PC-9 (cell line): ENCODE measurements at regions not wholly inside any gene's neighbourhood (a gene's known extent, or its start where the extent isn't known, plus 50 kb on each side); places are given as distances from the start of the nearest gene placed in this dataset.

Source experiments
- EZH2 ChIP-seq: fragments of 200-600 bp; sonication (generic); IDR thresholded peaks from 2 replicates; pipeline ENCODE4 v1.8.0; 2017; ENCODE audit warnings: antibody characterized with exemption, low read depth
- TF ChIP-seq, protein P1 (sequence below): fragments of 200-600 bp; sonication (generic); conservative IDR thresholded peaks from 2 replicates; pipeline ENCODE4 v1.6.1; 2017; ENCODE audit warnings: mixed run types, antibody characterized with exemption, mild to moderate bottlenecking, moderate library complexity

DNA sequence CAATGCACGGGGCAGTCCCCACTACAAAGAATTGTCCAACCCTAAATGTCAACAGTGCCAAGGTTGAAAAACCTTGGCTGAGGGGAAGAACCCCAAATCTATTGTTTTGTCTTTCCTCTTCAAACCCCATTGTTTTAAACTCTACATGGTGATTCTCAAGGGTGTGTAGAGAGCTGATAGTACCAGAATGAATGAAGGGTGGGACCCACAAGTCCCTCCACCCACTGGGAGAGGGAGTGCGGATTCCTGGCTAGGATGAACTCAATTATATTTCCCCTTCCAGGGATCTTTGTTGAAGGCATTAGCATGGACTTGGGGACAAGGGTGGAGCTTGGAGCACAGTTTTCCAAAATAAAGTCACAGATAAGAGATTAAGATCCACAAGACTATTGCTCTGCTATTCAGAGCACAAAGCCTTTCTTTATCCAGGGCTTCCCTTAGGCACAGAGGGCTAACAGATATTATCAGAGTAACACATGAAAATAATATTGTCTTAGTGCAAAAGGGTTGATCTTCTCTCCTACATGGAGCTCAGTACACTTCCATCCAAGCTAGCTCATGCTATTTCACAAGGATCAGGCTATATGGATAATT is 755.1 kb upstream of the TBX3 start:
- TF ChIP-seq, protein P1, sequence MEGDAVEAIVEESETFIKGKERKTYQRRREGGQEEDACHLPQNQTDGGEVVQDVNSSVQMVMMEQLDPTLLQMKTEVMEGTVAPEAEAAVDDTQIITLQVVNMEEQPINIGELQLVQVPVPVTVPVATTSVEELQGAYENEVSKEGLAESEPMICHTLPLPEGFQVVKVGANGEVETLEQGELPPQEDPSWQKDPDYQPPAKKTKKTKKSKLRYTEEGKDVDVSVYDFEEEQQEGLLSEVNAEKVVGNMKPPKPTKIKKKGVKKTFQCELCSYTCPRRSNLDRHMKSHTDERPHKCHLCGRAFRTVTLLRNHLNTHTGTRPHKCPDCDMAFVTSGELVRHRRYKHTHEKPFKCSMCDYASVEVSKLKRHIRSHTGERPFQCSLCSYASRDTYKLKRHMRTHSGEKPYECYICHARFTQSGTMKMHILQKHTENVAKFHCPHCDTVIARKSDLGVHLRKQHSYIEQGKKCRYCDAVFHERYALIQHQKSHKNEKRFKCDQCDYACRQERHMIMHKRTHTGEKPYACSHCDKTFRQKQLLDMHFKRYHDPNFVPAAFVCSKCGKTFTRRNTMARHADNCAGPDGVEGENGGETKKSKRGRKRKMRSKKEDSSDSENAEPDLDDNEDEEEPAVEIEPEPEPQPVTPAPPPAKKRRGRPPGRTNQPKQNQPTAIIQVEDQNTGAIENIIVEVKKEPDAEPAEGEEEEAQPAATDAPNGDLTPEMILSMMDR: no peak
- no peak for TF ChIP-seq EZH2
